OCI-LY3 (cell line): ENCODE measurements at regions not wholly inside any gene's neighbourhood (a gene's known extent, or its start where the extent isn't known, plus 50 kb on each side); places are given as distances from the start of the nearest gene placed in this dataset.

Experiments
- EZH2phosphoT487 ChIP-seq: fragments of 200-600 bp; shearing (Covaris generic); IDR thresholded peaks from 2 replicates; pipeline ENCODE4 v1.6.1; 2018; ENCODE audit warnings: antibody characterized with exemption, mixed run types, low read depth
- TF ChIP-seq, protein P1 (sequence below): fragments of 200-600, 300-600 bp; sonication (generic); IDR thresholded peaks from 2 replicates; pipeline ENCODE4 v1.5.1; 2014; ENCODE audit warnings: antibody characterized with exemption, low read length, low read depth

DNA sequence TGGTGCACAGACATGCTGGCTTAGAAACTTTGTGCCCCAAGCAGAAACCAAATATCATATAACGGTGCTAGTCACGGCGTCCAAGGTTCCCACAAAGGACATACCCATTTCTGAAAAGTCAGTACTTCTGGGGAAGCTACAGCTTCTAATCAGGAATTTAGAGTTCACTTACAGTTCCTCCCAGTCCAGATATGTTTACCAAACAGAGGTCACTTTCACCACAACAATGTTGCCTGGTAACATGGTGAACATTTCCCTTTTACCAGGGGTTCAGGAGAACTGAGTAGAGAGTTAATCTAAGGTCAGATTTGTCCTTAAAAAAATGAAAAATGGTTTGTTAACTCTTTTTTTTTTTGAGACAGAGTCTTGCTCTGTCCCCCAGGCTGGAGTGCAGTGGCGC lies 265.9 kb upstream of the MKLN1 start:
- TF ChIP-seq, protein P1, sequence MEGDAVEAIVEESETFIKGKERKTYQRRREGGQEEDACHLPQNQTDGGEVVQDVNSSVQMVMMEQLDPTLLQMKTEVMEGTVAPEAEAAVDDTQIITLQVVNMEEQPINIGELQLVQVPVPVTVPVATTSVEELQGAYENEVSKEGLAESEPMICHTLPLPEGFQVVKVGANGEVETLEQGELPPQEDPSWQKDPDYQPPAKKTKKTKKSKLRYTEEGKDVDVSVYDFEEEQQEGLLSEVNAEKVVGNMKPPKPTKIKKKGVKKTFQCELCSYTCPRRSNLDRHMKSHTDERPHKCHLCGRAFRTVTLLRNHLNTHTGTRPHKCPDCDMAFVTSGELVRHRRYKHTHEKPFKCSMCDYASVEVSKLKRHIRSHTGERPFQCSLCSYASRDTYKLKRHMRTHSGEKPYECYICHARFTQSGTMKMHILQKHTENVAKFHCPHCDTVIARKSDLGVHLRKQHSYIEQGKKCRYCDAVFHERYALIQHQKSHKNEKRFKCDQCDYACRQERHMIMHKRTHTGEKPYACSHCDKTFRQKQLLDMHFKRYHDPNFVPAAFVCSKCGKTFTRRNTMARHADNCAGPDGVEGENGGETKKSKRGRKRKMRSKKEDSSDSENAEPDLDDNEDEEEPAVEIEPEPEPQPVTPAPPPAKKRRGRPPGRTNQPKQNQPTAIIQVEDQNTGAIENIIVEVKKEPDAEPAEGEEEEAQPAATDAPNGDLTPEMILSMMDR: no peak
- no peak for TF ChIP-seq EZH2phosphoT487
